IPS-18c (cell line): ENCODE measurements at regions not wholly inside any gene's neighbourhood (a gene's known extent, or its start where the extent isn't known, plus 50 kb on each side); places are given as distances from the start of the nearest gene placed in this dataset.
"Not testable (repeated sequence)": the region's sequence is repeated elsewhere in the genome, so short reads cannot be mapped to it uniquely, and the experiment has no call there.

Experiments used
- H3K4me3 ChIP-seq: 2 replicates; pipeline ENCODE4 v1.7.0; 2013; ENCODE audit warnings: low read depth, mild to moderate bottlenecking, low read length, moderate library complexity; ENCODE audit not compliant: insufficient read depth
- H3K9me3 ChIP-seq: one replicate; pipeline ENCODE4 v1.6.1; 2013; ENCODE audit warnings: mild to moderate bottlenecking, low read length, moderate library complexity; ENCODE audit not compliant: control insufficient read depth, insufficient read depth

GRCh38 chr6:144630857-144631256 is 345.7 kb downstream of the UTRN start:
- Histone ChIP-seq H3K9me3 (no peaks in the 10 kb centered on the region), H3K4me3 (no peak overlapping the region)

- no peak overlapping the region for H3K4me3 ChIP-seq
- H3K9me3 ChIP-seq, result no peaks in the 10 kb centered on the region
These were observed 347.1 kb downstream of the UTRN start for GRCh38 chr6:144632266-144632665.

GRCh38 chr6:144633886-144634285 is 348.8 kb downstream of the UTRN start:
- no peak overlapping the region for H3K4me3 ChIP-seq
- no peaks in the 10 kb centered on the region for H3K9me3 ChIP-seq

GRCh38 chr6:144634371-144634770 is 349.2 kb downstream of the UTRN start:
- Histone ChIP-seq H3K9me3 (no peaks in the 10 kb centered on the region), H3K4me3 (no peak overlapping the region)

GRCh38 chr6:144635051-144635450 is 349.9 kb downstream of the UTRN start:
- Histone ChIP-seq H3K4me3 (no peak overlapping the region), H3K9me3 (no peaks in the 10 kb centered on the region)

- H3K9me3 ChIP-seq, H3K4me3 ChIP-seq: not testable (repeated sequence)
These were observed 350.9 kb downstream of the UTRN start for GRCh38 chr6:144636025-144636424.

- Histone ChIP-seq H3K9me3 (no peaks in the 10 kb centered on the region), H3K4me3 (no peak overlapping the region)
These were observed 352.4 kb downstream of the UTRN start for GRCh38 chr6:144637541-144637940.

GRCh38 chr6:144639654-144640053 is 354.5 kb downstream of the UTRN start:
- Histone ChIP-seq H3K9me3 (no peaks in the 10 kb centered on the region), H3K4me3 (no peak overlapping the region)

GRCh38 chr6:144641286-144641685 is 356.2 kb downstream of the UTRN start:
- no peaks in the 10 kb centered on the region for H3K9me3 ChIP-seq
- H3K4me3 ChIP-seq, result no peak overlapping the region

- H3K9me3 ChIP-seq, result no peaks in the 10 kb centered on the region
- no peak overlapping the region for H3K4me3 ChIP-seq
These were observed 359.6 kb downstream of the UTRN start for GRCh38 chr6:144644776-144645175.

GRCh38 chr6:144646093-144647056 is 361.2 kb downstream of the UTRN start:
- no peaks in the 10 kb centered on the region for H3K9me3 ChIP-seq
- H3K4me3 ChIP-seq, result no peak overlapping the region

- H3K9me3 ChIP-seq, result no peaks in the 10 kb centered on the region
- H3K4me3 ChIP-seq, result no peak overlapping the region
These were observed 362.4 kb downstream of the UTRN start for GRCh38 chr6:144647406-144647964.

- H3K9me3 ChIP-seq, result no peaks in the 10 kb centered on the region
- no peak overlapping the region for H3K4me3 ChIP-seq
These were observed 363.0 kb downstream of the UTRN start for GRCh38 chr6:144647971-144648651.

GRCh38 chr6:144649085-144649484 is 363.9 kb downstream of the UTRN start:
- H3K9me3 ChIP-seq, result no peaks in the 10 kb centered on the region
- no peak overlapping the region for H3K4me3 ChIP-seq

- H3K4me3 ChIP-seq, result no peak overlapping the region
- no peaks in the 10 kb centered on the region for H3K9me3 ChIP-seq
These were observed 366.1 kb downstream of the UTRN start for GRCh38 chr6:144651234-144651633.

GRCh38 chr6:144652292-144652891 is 367.3 kb downstream of the UTRN start:
- H3K9me3 ChIP-seq, result no peaks in the 10 kb centered on the region
- H3K4me3 ChIP-seq, result no peak overlapping the region

- H3K4me3 ChIP-seq, result no peak overlapping the region
These were observed 368.9 kb downstream of the UTRN start for GRCh38 chr6:144653885-144654505.

More at GRCh38 chr6:144653885-144654505, 368.9 kb downstream of the UTRN start:
- H3K9me3 ChIP-seq, result no peaks in the 10 kb centered on the region
